GM18517 (cell line): ENCODE measurements at regions not wholly inside any gene's neighbourhood (a gene's known extent, or its start where the extent isn't known, plus 50 kb on each side); places are given as distances from the start of the nearest gene placed in this dataset.
"Not testable (repeated sequence)": the region's sequence is repeated elsewhere in the genome, so short reads cannot be mapped to it uniquely, and the experiment has no call there.

Experiments
- ATAC-seq: cut with Tn5 transposase; IDR thresholded peaks from one replicate; pipeline ENCODE4 v1.9.1; 2021; ENCODE audit warnings: mild to moderate bottlenecking, moderate library complexity; ENCODE audit not compliant: unreplicated experiment

DNA sequence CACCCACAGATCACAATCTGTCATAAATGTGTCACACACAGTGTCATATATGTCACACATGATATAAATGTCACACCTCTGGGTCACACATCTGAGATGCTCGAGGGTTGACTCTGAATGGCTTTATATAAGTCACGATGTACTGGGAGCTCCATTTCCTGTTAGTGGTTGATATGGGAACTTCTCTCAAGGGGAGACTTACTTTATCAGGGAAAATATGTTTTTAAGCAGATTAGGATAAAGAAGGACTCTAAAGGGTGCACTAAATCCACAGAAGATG, 83.9 kb upstream of the MEF2A start:
- no peak for ATAC-seq

GRCh38 chr15:99482993-99483392, 82.8 kb upstream of the MEF2A start:
- ATAC-seq = no peak

GRCh38 chr15:99485153-99485961, 80.4 kb upstream of the MEF2A start:
- ATAC-seq = no peak

GRCh38 chr15:99485992-99486370, 79.8 kb upstream of the MEF2A start:
- no peak for ATAC-seq

DNA sequence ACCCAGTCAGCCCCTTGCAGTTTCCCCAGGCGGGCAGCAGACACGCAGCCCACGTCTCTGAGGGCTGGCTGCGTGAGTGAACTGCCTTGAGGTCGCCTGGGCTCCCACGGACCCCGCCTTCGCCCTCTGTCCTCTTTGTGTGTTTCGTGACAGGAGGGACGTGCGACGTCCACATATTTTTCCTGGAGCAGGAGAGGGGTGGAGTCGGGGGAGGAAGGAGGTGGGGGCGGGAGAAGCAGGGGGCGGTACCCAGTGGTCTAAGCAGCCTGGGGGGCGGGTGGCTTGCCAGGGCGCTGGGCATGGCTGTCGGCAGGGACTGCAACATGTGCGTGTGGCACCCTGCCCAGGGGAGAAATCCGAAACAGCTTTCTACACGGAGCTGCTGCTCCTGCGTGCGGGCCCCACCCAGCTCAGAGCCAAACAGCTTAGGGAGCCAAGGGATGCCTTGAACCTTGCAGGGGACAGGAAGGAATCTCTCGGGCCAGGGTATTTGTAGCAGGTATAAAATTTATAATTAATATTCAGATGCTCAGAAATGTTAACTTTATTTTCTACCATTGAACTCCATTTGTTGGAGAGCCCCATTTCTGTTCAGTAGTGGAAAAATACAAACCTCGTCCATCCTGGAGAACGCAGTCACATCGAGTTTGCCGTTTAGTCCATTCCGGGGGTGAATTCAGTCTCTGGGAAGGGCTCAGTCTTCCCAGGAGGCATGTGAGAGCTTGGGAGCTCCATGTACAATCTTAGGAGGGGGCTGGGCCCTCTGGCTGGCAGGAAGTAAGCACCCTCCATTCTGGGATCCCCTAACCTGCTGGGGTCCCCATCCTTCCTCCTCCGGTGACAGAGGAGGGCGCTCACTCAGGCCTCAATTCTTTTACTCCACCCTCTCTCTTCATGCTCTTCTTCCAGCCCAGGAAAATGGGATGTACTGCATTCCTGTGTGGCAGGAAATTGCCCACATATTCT, 79.1 kb upstream of the MEF2A start:
- ATAC-seq = no peak

GRCh38 chr15:99487337-99487730, 78.5 kb upstream of the MEF2A start:
- no peak for ATAC-seq

- ATAC-seq = no peak
Observed at GRCh38 chr15:99492275-99492674, 73.5 kb upstream of the MEF2A start.

- no peak for ATAC-seq
Observed at GRCh38 chr15:99492716-99493115, 73.1 kb upstream of the MEF2A start.

DNA sequence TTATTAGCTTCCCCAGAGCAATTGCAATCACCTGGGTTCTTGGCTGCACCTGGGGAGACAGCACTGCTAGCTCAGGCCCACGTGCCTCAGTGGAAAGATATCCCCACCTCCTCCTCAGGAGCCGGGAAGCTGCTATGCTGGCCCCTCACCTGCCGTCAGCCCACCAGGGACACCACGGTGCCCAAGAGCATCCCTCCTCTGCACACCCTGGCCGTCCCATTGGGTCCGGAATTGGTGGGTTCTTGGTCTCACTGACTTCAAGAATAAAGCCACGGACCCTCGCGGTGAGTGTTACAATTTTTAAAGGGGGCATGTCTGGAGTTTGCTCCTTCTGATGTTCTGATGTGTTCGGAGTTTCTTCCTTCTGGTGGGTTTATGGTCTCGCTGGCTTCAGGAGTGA, 72.3 kb upstream of the MEF2A start:
- no peak for ATAC-seq

- not testable (repeated sequence) for ATAC-seq
Observed at GRCh38 chr15:99494536-99495233, 71.1 kb upstream of the MEF2A start.

- no peak for ATAC-seq
Observed at GRCh38 chr15:99495430-99496301, 70.1 kb upstream of the MEF2A start.

- ATAC-seq = no peak
Observed at GRCh38 chr15:99496302-99496629, 69.5 kb upstream of the MEF2A start.

GRCh38 chr15:99502182-99502581, 63.6 kb upstream of the MEF2A start:
- peak; percentile 60 for ATAC-seq

DNA sequence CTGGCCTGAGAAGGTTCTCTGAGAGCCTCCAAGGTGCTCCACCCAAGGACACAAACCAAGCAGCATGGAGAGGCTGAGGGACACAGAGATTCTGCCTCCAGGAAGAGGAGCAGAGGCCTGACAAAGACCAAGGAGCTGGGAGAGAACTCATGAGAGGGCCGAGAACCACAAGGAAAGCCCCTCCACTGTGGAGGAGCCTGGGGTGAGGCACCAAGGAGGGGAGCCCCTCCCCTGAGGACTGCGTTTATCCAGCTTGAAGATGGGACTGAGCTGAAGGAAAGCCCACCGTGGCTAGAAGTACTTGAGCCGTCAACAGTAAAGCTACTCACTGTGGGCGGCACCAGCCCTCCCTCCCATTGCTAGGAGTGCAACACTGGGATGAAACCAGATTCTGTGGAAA, 63.1 kb upstream of the MEF2A start:
- no peak for ATAC-seq

GRCh38 chr15:99503411-99503810, 62.4 kb upstream of the MEF2A start:
- ATAC-seq = no peak

DNA sequence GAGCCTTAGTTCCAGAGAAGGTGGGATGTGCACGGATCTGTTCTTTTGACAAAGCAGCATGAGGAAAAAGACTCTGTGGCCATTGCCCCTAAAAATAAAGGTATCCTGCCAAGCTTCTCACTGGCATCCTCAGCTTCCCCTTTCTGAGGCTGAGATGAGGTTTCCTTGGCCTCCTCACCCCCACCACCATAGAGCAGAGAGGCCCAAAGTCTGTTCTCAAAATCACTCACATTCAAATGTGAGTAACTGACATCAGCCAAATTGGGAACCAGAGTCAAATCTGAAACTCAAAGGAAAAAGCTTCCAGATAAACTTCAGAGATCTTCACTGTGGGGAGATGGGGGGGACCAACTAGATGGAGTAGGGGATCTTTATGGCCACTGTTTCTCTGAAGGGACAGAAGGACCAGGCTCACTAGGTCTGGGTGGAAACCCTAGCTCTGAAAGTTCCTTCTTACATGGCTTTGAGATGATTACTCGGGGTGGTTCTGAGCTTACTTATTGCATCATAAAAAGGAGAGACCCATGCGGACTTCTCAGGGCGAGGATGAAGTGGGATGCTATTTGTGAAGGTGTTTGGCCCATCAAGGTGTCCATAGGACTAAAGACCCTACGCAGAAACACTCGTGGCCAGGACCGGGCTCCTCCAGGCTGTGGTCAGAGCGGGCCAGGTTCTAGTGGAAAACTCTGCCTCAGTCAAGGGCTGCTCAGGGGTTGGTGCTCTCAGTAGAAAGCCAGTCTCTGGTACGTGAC, 61.5 kb upstream of the MEF2A start:
- ATAC-seq = no peak

GRCh38 chr15:99504823-99505551, 60.8 kb upstream of the MEF2A start:
- peak; percentile 41 for ATAC-seq

- ATAC-seq = no peak
Observed at GRCh38 chr15:99506399-99506798, 59.4 kb upstream of the MEF2A start.

GRCh38 chr15:99507016-99507503, 58.7 kb upstream of the MEF2A start:
- no peak for ATAC-seq
